Prostate gland (tissue), 2 donors: ENCODE measurements at regions not wholly inside any gene's neighbourhood (a gene's known extent, or its start where the extent isn't known, plus 50 kb on each side); places are given as distances from the start of the nearest gene placed in this dataset.

Experiments
- POLR2A ChIP-seq: fragments of 450-650 bp; IDR thresholded peaks from one replicate; pipeline ENCODE4 v1.6.1; 2016; ENCODE audit warnings: antibody characterized with exemption, mild to moderate bottlenecking
- POLR2AphosphoS5 ChIP-seq: sonication (generic); formaldehyde crosslinking; IDR thresholded peaks from one replicate; pipeline ENCODE4 v1.6.1; 2017; ENCODE audit warnings: antibody characterized with exemption
- TF ChIP-seq, protein P1 (sequence below), 4 experiments: fragments of 200-600 bp in 2 of 4; fragments of 450-650 bp in 2 of 4; sonication (generic) in 2 of 4; IDR thresholded peaks; 1 replicate in 3 of 4; 2 replicates in 1 of 4; pipeline ENCODE4 v1.5.1; 2016 to 2019; ENCODE audit warnings: antibody characterized with exemption in 4 of 4, mild to moderate bottlenecking in 2 of 4, moderate library complexity in 2 of 4

DNA sequence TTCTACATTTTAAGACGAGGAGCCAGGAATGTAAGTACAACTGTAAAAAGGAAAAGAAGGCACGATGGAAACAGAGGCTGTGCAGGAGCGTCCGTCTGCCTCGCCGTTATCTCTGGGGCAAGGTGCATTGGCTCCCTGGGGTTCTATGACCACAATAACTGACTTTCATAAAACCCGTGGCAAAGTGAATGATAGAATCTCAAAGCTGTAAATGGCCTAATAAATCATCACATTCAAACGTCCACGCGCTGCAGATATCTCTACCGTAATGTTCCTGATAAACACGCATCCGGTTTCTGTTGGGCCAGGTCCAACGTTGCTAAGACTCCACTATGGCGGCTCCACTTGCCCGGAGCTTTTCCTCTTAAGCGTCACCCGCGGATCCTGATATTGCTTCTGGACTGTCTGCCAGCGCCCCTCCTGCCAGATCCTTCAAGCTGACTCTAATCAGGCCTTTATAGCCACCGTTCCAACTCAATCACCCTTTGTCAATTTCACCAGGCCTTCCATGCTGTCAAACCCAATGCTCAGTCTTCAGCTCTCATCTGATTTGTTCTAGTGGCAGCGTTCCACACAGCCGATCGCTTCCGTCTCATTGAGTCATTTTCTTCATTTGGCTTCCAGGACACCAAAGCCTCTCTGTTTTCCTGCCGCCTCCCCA is 265.6 kb upstream of the FOXK1 start:
- TF ChIP-seq, protein P1, sequence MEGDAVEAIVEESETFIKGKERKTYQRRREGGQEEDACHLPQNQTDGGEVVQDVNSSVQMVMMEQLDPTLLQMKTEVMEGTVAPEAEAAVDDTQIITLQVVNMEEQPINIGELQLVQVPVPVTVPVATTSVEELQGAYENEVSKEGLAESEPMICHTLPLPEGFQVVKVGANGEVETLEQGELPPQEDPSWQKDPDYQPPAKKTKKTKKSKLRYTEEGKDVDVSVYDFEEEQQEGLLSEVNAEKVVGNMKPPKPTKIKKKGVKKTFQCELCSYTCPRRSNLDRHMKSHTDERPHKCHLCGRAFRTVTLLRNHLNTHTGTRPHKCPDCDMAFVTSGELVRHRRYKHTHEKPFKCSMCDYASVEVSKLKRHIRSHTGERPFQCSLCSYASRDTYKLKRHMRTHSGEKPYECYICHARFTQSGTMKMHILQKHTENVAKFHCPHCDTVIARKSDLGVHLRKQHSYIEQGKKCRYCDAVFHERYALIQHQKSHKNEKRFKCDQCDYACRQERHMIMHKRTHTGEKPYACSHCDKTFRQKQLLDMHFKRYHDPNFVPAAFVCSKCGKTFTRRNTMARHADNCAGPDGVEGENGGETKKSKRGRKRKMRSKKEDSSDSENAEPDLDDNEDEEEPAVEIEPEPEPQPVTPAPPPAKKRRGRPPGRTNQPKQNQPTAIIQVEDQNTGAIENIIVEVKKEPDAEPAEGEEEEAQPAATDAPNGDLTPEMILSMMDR (IDR thresholded peaks at IDR 0.05): no peak
- TF ChIP-seq POLR2A (no peak), POLR2AphosphoS5 (no peak)
